HCT116 (cell line): ENCODE measurements at regions not wholly inside any gene's neighbourhood (a gene's known extent, or its start where the extent isn't known, plus 50 kb on each side); places are given as distances from the start of the nearest gene placed in this dataset.

ENCODE experiments used
- ATAC-seq: fragments of 200-7000 bp; cut with Tn5 transposase; 2 replicates; pipeline ENCODE4 v1.9.1; 2020; ENCODE audit warnings: mild to moderate bottlenecking, moderate library complexity
- BruUV-seq: library from RNA; stranded (reverse); fragments of 400-500 nt; replicated peaks from 2 replicates; lab custom pipeline; 2021; lab: Mats Ljungman, UMichigan
- CTCF ChIA-PET: fragments of 300-600 bp; sonication (Branson Sonifier 250); formaldehyde crosslinking; loops from one replicate; lab custom pipeline; 2021; ENCODE audit warnings: antibody characterized with exemption; lab: Charles Lee
- POLR2A ChIA-PET: fragments of 300-600, 350-600 bp; sonication (Branson Sonifier 250); formaldehyde crosslinking; loops from one replicate; lab custom pipeline; 2021; ENCODE audit warnings: antibody characterized with exemption; lab: Charles Lee
- RAD21 ChIA-PET, 2 experiments: fragments of 300-600 bp; sonication (Branson Sonifier 250); formaldehyde crosslinking; loops; one replicate each; lab custom pipeline; 2023; ENCODE audit warnings: low total read pairs in 2 of 2; ENCODE audit not compliant: uncharacterized antibody in 2 of 2, unreplicated experiment in 2 of 2, low non-redundant PET in 1 of 2; lab: Charles Lee
- DNase-seq: peaks from one replicate; pipeline ENCODE4 v3.0.0-alpha.2; 2010; ENCODE audit warnings: low read depth, low spot score
- H2AFZ ChIP-seq: fragments of 200-600 bp; shearing (Covaris generic), sonication (generic); 2 replicates; pipeline ENCODE4 v1.6.1; 2017; ENCODE audit warnings: low read depth, mixed run types, mixed read lengths, antibody characterized with exemption, low read length; ENCODE audit not compliant: poor library complexity, severe bottlenecking
- H3K27ac ChIP-seq: 2 replicates; pipeline ENCODE4 v1.5.1; 2012; ENCODE audit warnings: low read depth, low read length
- H3K27me3 ChIP-seq: fragments of 200-600 bp; sonication (generic); 2 replicates; pipeline ENCODE4 v1.6.1; 2016; ENCODE audit warnings: mixed run types, low read length, mixed read lengths; ENCODE audit not compliant: insufficient read depth
- H3K36me3 ChIP-seq, 2 experiments: fragments of 200-500 bp in 1 of 2; fragments of 200-600 bp in 1 of 2; sonication (Bioruptor generic) in 1 of 2; sonication (generic) in 1 of 2; 2 replicates each; pipeline versions ENCODE4 v1.5.1 to v1.6.1; 2014 to 2016; ENCODE audit warnings: low read length in 2 of 2, inconsistent platforms in 1 of 2, mixed read lengths in 1 of 2, mixed run types in 1 of 2; ENCODE audit not compliant: insufficient read depth in 2 of 2, control insufficient read depth in 1 of 2
- H3K4me1 ChIP-seq, 2 experiments: fragments of 200-600 bp in 1 of 2; sonication (generic) in 1 of 2; 2 replicates each; pipeline versions ENCODE4 v1.5.1 to v1.6.1; 2012 to 2017; ENCODE audit warnings: low read length in 2 of 2, inconsistent platforms in 1 of 2, mild to moderate bottlenecking in 1 of 2, mixed read lengths in 1 of 2, mixed run types in 1 of 2, moderate library complexity in 1 of 2; ENCODE audit not compliant: insufficient read depth in 2 of 2, control insufficient read depth in 1 of 2
- H3K4me2 ChIP-seq: fragments of 200-600 bp; sonication (generic); 2 replicates; pipeline ENCODE4 v1.6.1; 2017; ENCODE audit warnings: mixed run types, low read length, mixed read lengths
- H3K4me3 ChIP-seq, 2 experiments: fragments of 200-600 bp in 1 of 2; sonication (generic) in 1 of 2; replicated peaks in 1 of 2; 2 replicates each; pipeline ENCODE4 v1.5.1; 2011 to 2016; ENCODE audit warnings: low read length in 2 of 2, control low read depth in 1 of 2, low read depth in 1 of 2, mild to moderate bottlenecking in 1 of 2, mixed read lengths in 1 of 2, mixed run types in 1 of 2
- H3K79me2 ChIP-seq: fragments of 200-600 bp; sonication (generic); 2 replicates; pipeline ENCODE4 v1.6.1; 2017; ENCODE audit warnings: mild to moderate bottlenecking, mixed run types, low read length, moderate library complexity, mixed read lengths; ENCODE audit not compliant: insufficient read depth
- H3K9ac ChIP-seq: fragments of 200-600 bp; sonication (generic); 2 replicates; pipeline ENCODE4 v1.6.1; 2016; ENCODE audit warnings: low read length, mixed read lengths
- H3K9me2 ChIP-seq: fragments of 200-600 bp; sonication (generic), shearing (Covaris generic); 2 replicates; pipeline ENCODE4 v1.6.1; 2017; ENCODE audit warnings: mixed run types, mild to moderate bottlenecking, moderate library complexity; ENCODE audit not compliant: insufficient read depth
- H3K9me3 ChIP-seq, 2 experiments: fragments of 200-500 bp in 1 of 2; fragments of 200-600 bp in 1 of 2; sonication (Bioruptor generic) in 1 of 2; sonication (generic) in 1 of 2; 2 replicates each; pipeline ENCODE4 v1.6.1; 2014 to 2017; ENCODE audit warnings: low read length in 2 of 2, mixed read lengths in 2 of 2, inconsistent platforms in 1 of 2, low read depth in 1 of 2, mild to moderate bottlenecking in 1 of 2, mixed run types in 1 of 2, moderate library complexity in 1 of 2; ENCODE audit not compliant: control insufficient read depth in 1 of 2, insufficient read depth in 1 of 2
- H4K20me1 ChIP-seq: fragments of 200-600 bp; sonication (generic), shearing (Covaris generic); 2 replicates; pipeline ENCODE4 v1.6.1; 2017; ENCODE audit warnings: mixed run types, mild to moderate bottlenecking, moderate library complexity; ENCODE audit not compliant: insufficient read depth
- ATF3 ChIP-seq: IDR thresholded peaks from 2 replicates; pipeline ENCODE4 v1.6.1; 2012
- FOSL1 ChIP-seq: IDR thresholded peaks from 2 replicates; pipeline ENCODE4 v1.6.1; 2012; ENCODE audit warnings: low read depth
- JUND ChIP-seq: IDR thresholded peaks from 2 replicates; pipeline ENCODE4 v1.6.1; 2012
- POLR2AphosphoS5 ChIP-seq: IDR thresholded peaks from 2 replicates; pipeline ENCODE4 v1.6.1; 2011; ENCODE audit warnings: mild to moderate bottlenecking, low read depth, low read length, moderate library complexity
- RAD21 ChIP-seq: IDR thresholded peaks from 2 replicates; pipeline ENCODE4 v1.6.1; 2012; ENCODE audit warnings: low read depth, mild to moderate bottlenecking
- REST ChIP-seq: IDR thresholded peaks from 2 replicates; pipeline ENCODE4 v1.6.1; 2012; ENCODE audit warnings: low read depth
- SIN3A ChIP-seq: IDR thresholded peaks from 2 replicates; pipeline ENCODE4 v1.6.1; 2012; ENCODE audit warnings: low read depth
- ZBTB33 ChIP-seq: IDR thresholded peaks from 2 replicates; pipeline ENCODE4 v1.6.1; 2011; ENCODE audit warnings: mild to moderate bottlenecking, low read length, moderate library complexity; ENCODE audit not compliant: insufficient replicate concordance; ENCODE audit errors: extremely low read depth
- ZFX ChIP-seq: fragments of 450-650 bp; IDR thresholded peaks from 2 replicates; pipeline ENCODE4 v1.6.1; 2017
- intact Hi-C: fragments of 100-400 bp; cut with micrococcal nuclease; formaldehyde crosslinking; loops from 2 replicates; pipeline ENCODE4 v1.10.0; 2022

- ATAC-seq (no peak), DNase-seq (no peak)
- H3K4me2 ChIP-seq, result no peak overlapping the region
- H3K36me3 ChIP-seq, result no peaks in the 10 kb centered on the region
- RAD21 ChIA-PET, result no interaction called here
- no peak overlapping the region for H3K9ac ChIP-seq
- intact Hi-C loops, result no loop called here
- no peaks in the 10 kb centered on the region for H3K27me3 ChIP-seq
- BruUV-seq, result no TSS peak
- H3K27ac ChIP-seq, result no peak overlapping the region
- POLR2A ChIA-PET, result no interaction called here
- H3K4me3 ChIP-seq, result no peak overlapping the region
- H4K20me1 ChIP-seq, result no peaks in the 10 kb centered on the region
- CTCF ChIA-PET, result no interaction called here
- H3K9me2 ChIP-seq, result no peaks in the 10 kb centered on the region
- H3K4me1 ChIP-seq, result no peaks in the 10 kb centered on the region
- no peaks in the 10 kb centered on the region; a peak in 2 of 4 replicates for H3K9me3 ChIP-seq
- no peaks in the 10 kb centered on the region for H3K79me2 ChIP-seq
- H2AFZ ChIP-seq, result no peak overlapping the region
- TF ChIP-seq ATF3 (no peak), POLR2AphosphoS5 (no peak), SIN3A (no peak), FOSL1 (no peak), RAD21 (no peak), ZFX (no peak), JUND (no peak), REST (no peak), ZBTB33 (no peak)
Measured at GRCh38 chr13:83216479-83217245, 665.6 kb downstream of the SLITRK1 start.
